Neural cell (in vitro differentiated cells): ENCODE measurements at regions not wholly inside any gene's neighbourhood (a gene's known extent, or its start where the extent isn't known, plus 50 kb on each side); places are given as distances from the start of the nearest gene placed in this dataset.

Source experiments
- H2AFZ ChIP-seq: fragments of 200-600, 300-800 bp; sonication (generic), shearing (Covaris generic); 2 replicates; pipeline ENCODE4 v1.6.0; 2014; ENCODE audit warnings: low read depth, mild to moderate bottlenecking, antibody characterized with exemption, low read length, moderate library complexity
- H3F3A ChIP-seq: fragments of 200-600 bp; shearing (Covaris generic); 2 replicates; pipeline ENCODE4 v1.6.1; 2016; ENCODE audit warnings: mild to moderate bottlenecking, moderate library complexity, mixed read lengths, antibody characterized with exemption, low read length; ENCODE audit not compliant: insufficient read depth, poor library complexity, severe bottlenecking
- H3K27ac ChIP-seq: fragments of 200-600, 300-800 bp; sonication (generic), shearing (Covaris generic); 2 replicates; pipeline ENCODE4 v1.5.1; 2014; ENCODE audit warnings: mild to moderate bottlenecking, low read length, moderate library complexity
- H3K27me3 ChIP-seq: fragments of 300-800, 200-600 bp; sonication (generic), shearing (Covaris generic); 2 replicates; pipeline ENCODE4 v1.6.0; 2014; ENCODE audit warnings: mild to moderate bottlenecking, low read depth, low read length, moderate library complexity; ENCODE audit not compliant: insufficient read depth
- H3K36me3 ChIP-seq: fragments of 300-800, 200-600 bp; sonication (generic), shearing (Covaris generic); 2 replicates; pipeline ENCODE4 v1.5.1; 2014; ENCODE audit warnings: mild to moderate bottlenecking, antibody characterized with exemption, low read length, moderate library complexity; ENCODE audit not compliant: insufficient read depth
- H3K4me2 ChIP-seq: fragments of 300-800, 200-600 bp; sonication (generic), shearing (Covaris generic); 2 replicates; pipeline ENCODE4 v1.6.0; 2014; ENCODE audit warnings: mild to moderate bottlenecking, low read length
- H3K4me3 ChIP-seq: fragments of 300-800, 200-600 bp; sonication (generic), shearing (Covaris generic); 2 replicates; pipeline ENCODE4 v1.5.1; 2014; ENCODE audit warnings: mild to moderate bottlenecking, low read length, moderate library complexity
- H3K79me2 ChIP-seq: fragments of 200-600 bp; shearing (Covaris generic); replicated peaks from 2 replicates; pipeline ENCODE4 v1.6.0; 2014; ENCODE audit warnings: mild to moderate bottlenecking, low read length, moderate library complexity; ENCODE audit not compliant: insufficient read depth
- H3K9ac ChIP-seq: fragments of 300-800, 200-600 bp; sonication (generic), shearing (Covaris generic); 2 replicates; pipeline ENCODE4 v1.6.1; 2016; ENCODE audit warnings: mild to moderate bottlenecking, low read length, mixed read lengths
- H3K9me2 ChIP-seq: fragments of 200-600 bp; shearing (Covaris generic); 2 replicates; pipeline ENCODE4 v1.6.1; 2016; ENCODE audit warnings: mild to moderate bottlenecking, low read length, mixed read lengths; ENCODE audit not compliant: insufficient read depth
- H3K9me3 ChIP-seq: fragments of 200-600, 300-800 bp; sonication (generic), shearing (Covaris generic); 2 replicates; pipeline ENCODE4 v1.6.1; 2016; ENCODE audit warnings: mild to moderate bottlenecking, mixed run types, low read length, moderate library complexity, mixed read lengths
- H4K20me1 ChIP-seq: fragments of 200-600 bp; shearing (Covaris generic); 2 replicates; pipeline ENCODE4 v1.6.1; 2016; ENCODE audit warnings: mild to moderate bottlenecking, mixed run types; ENCODE audit not compliant: insufficient read depth
- CTCF ChIP-seq: fragments of 450-650 bp; IDR thresholded peaks from 2 replicates; pipeline ENCODE4 v1.5.1; 2014; ENCODE audit warnings: antibody characterized with exemption, mild to moderate bottlenecking, moderate library complexity; ENCODE audit not compliant: poor library complexity, severe bottlenecking
- EP300 ChIP-seq: fragments of 450-650 bp; conservative IDR thresholded peaks from 2 replicates; pipeline ENCODE4 v1.6.1; 2014; ENCODE audit warnings: antibody characterized with exemption, mild to moderate bottlenecking, moderate library complexity; ENCODE audit not compliant: poor library complexity, severe bottlenecking
- EZH2 ChIP-seq: fragments of 200-600, 300-800 bp; shearing (Covaris generic), sonication (generic); IDR thresholded peaks from 2 replicates; pipeline ENCODE4 v1.6.1; 2014; ENCODE audit warnings: antibody characterized with exemption, low read length, borderline replicate concordance, mild to moderate bottlenecking; ENCODE audit not compliant: insufficient read depth, poor library complexity, severe bottlenecking
- MXI1 ChIP-seq: fragments of 450-650 bp; conservative IDR thresholded peaks from 2 replicates; pipeline ENCODE4 v1.6.1; 2014; ENCODE audit warnings: antibody characterized with exemption, mild to moderate bottlenecking; ENCODE audit not compliant: poor library complexity, severe bottlenecking
- POLR2AphosphoS5 ChIP-seq: IDR thresholded peaks from 2 replicates; pipeline ENCODE4 v1.6.1; 2012
- RAD21 ChIP-seq: fragments of 450-650 bp; conservative IDR thresholded peaks from 2 replicates; pipeline ENCODE4 v1.6.1; 2014; ENCODE audit warnings: antibody characterized with exemption, mild to moderate bottlenecking, moderate library complexity
- REST ChIP-seq: IDR thresholded peaks from 2 replicates; pipeline ENCODE4 v1.6.1; 2012; ENCODE audit warnings: borderline replicate concordance
- SMC3 ChIP-seq: fragments of 450-650 bp; conservative IDR thresholded peaks from 2 replicates; pipeline ENCODE4 v1.6.1; 2014; ENCODE audit warnings: antibody characterized with exemption, mild to moderate bottlenecking, moderate library complexity; ENCODE audit not compliant: poor library complexity
- TAF1 ChIP-seq: IDR thresholded peaks from 2 replicates; pipeline ENCODE4 v1.6.1; 2012; ENCODE audit warnings: low read depth

- H3F3A ChIP-seq = no peaks in the 10 kb centered on the region
- TF ChIP-seq RAD21 (no peak), CTCF (no peak), POLR2AphosphoS5 (no peak), TAF1 (no peak), EZH2 (no peak), EP300 (no peak), REST (no peak), SMC3 (no peak), MXI1 (no peak)
- no peaks in the 10 kb centered on the region for H3K79me2 ChIP-seq
- H3K27me3 ChIP-seq = no peaks in the 10 kb centered on the region
- H3K9ac ChIP-seq = no peak overlapping the region
- no peaks in the 10 kb centered on the region for H3K9me2 ChIP-seq
- no peaks in the 10 kb centered on the region for H3K9me3 ChIP-seq
- H4K20me1 ChIP-seq = no peaks in the 10 kb centered on the region
- no peak overlapping the region for H3K4me3 ChIP-seq
- H3K4me2 ChIP-seq = no peak overlapping the region
- no peak overlapping the region for H3K27ac ChIP-seq
- H3K36me3 ChIP-seq = no peaks in the 10 kb centered on the region
- no peak overlapping the region for H2AFZ ChIP-seq
Observed at GRCh38 chr10:27449571-27449970, 54.5 kb upstream of the RAB18 start.

- Histone ChIP-seq H2AFZ (no peak overlapping the region), H3K9ac (no peak overlapping the region), H3K36me3 (no peaks in the 10 kb centered on the region), H3K27me3 (no peaks in the 10 kb centered on the region), H3K4me3 (no peak overlapping the region), H4K20me1 (no peaks in the 10 kb centered on the region), H3K9me2 (no peaks in the 10 kb centered on the region), H3K4me2 (no peak overlapping the region), H3K27ac (no peak overlapping the region), H3K79me2 (no peaks in the 10 kb centered on the region), H3F3A (no peaks in the 10 kb centered on the region), H3K9me3 (no peaks in the 10 kb centered on the region)
- TF ChIP-seq EP300 (no peak), SMC3 (no peak), POLR2AphosphoS5 (no peak), CTCF (no peak), REST (no peak), RAD21 (no peak), EZH2 (no peak), MXI1 (no peak), TAF1 (no peak)
Observed at GRCh38 chr10:27448921-27449320, 55.2 kb upstream of the RAB18 start.
